Thyroid gland (tissue), 4 donors: ENCODE measurements at regions not wholly inside any gene's neighbourhood (a gene's known extent, or its start where the extent isn't known, plus 50 kb on each side); places are given as distances from the start of the nearest gene placed in this dataset.
"Not testable (repeated sequence)": the region's sequence is repeated elsewhere in the genome, so short reads cannot be mapped to it uniquely, and the experiment has no call there.

Experiments
- DNase-seq, 2 donors: peaks; one replicate each; pipeline ENCODE4 v3.0.0-alpha.2; 2019
- H3K27ac ChIP-seq, 3 donors: fragments of 200-600 bp; sonication (generic); 1 replicate in 2 of 3; 2 replicates in 1 of 3; pipeline ENCODE4 v1.5.1; 2016 to 2019; ENCODE audit warnings: mild to moderate bottlenecking in 1 of 3, moderate library complexity in 1 of 3
- H3K27me3 ChIP-seq: fragments of 200-600 bp; sonication (generic); one replicate; pipeline ENCODE4 v1.5.1; 2019
- H3K36me3 ChIP-seq, 2 donors: fragments of 200-600 bp; sonication (generic); one replicate each; pipeline ENCODE4 v1.5.1; 2016 to 2019
- H3K4me1 ChIP-seq, 2 donors: fragments of 200-600 bp; sonication (generic); one replicate each; pipeline ENCODE4 v1.5.1; 2017 to 2019
- H3K4me3 ChIP-seq, 3 donors: fragments of 200-600 bp; sonication (generic); replicated peaks in 1 of 3; 1 replicate in 2 of 3; 2 replicates in 1 of 3; pipeline ENCODE4 v1.5.1; 2016; ENCODE audit warnings: mild to moderate bottlenecking in 1 of 3
- H3K9me3 ChIP-seq: fragments of 200-600 bp; sonication (generic); one replicate; pipeline ENCODE4 v1.5.1; 2017
- CTCF ChIP-seq, 6 experiments: fragments of 200-600 bp in 3 of 6; fragments of 450-650 bp in 3 of 6; sonication (generic) in 3 of 6; IDR thresholded peaks; one replicate each; pipeline ENCODE4 v1.5.1; 2016 to 2019; ENCODE audit warnings: antibody characterized with exemption in 6 of 6, mild to moderate bottlenecking in 2 of 6, inconsistent platforms in 1 of 6, moderate library complexity in 1 of 6
- POLR2A ChIP-seq, 2 donors: fragments of 450-650 bp; IDR thresholded peaks; one replicate each; pipeline ENCODE4 v1.6.1; 2017; ENCODE audit warnings: antibody characterized with exemption in 2 of 2, mild to moderate bottlenecking in 2 of 2, moderate library complexity in 1 of 2
- WGBS, 2 donors: methylation state at CpG; one replicate each; pipeline ENCODE4 v1.1.5; 2017; 5-methylcytosine and 5-hydroxymethylcytosine counted together
- intact Hi-C: fragments of 100-400 bp; cut with DNase I; formaldehyde crosslinking; loops from one replicate; pipeline ENCODE4 v1.15.1; 2023

GRCh38 chr5:89168766-89169165, 285.8 kb upstream of the MEF2C start:
- TF ChIP-seq POLR2A (IDR thresholded peaks at IDR 0.05) (no peak), CTCF (IDR thresholded peaks at IDR 0.05) (no peak)
- DNase-seq: no peak
- Histone ChIP-seq H3K4me3 (no peak overlapping the region), H3K27ac (no peak overlapping the region), H3K27me3 (no peaks in the 10 kb centered on the region), H3K9me3 (no peaks in the 10 kb centered on the region), H3K36me3 (no peaks in the 10 kb centered on the region), H3K4me1 (no peaks in the 10 kb centered on the region)
- intact Hi-C loops: no loop called here
- WGBS, 2 donors: 91% methylated on average over 3 of the region's 3 CpGs

DNA sequence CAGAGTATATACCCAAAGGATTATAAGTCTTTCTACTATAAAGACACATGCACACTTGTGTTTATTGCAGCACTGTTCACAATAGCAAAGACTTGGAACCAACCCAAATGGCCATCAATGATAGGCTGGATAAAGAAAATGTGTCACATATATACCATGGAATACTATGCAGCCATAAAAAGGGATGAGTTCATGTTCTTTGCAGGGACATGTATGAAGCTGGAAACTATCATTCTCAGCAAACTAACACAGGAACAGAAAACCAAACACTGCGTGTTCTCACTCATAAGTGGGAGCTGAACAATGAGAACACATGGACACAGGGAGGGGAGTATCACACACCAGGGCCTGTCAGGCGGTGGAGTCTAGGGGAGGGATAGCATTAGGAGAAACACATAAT, 281.7 kb upstream of the MEF2C start:
- H3K4me1 ChIP-seq, DNase-seq, H3K27me3 ChIP-seq, H3K27ac ChIP-seq, H3K4me3 ChIP-seq, H3K9me3 ChIP-seq, H3K36me3 ChIP-seq, intact Hi-C loops: not testable (repeated sequence)
- WGBS, 2 donors: 97 to 98% methylated on average over 2 of the region's 2 CpGs

- Histone ChIP-seq H3K27me3 (no peaks in the 10 kb centered on the region), H3K36me3 (no peaks in the 10 kb centered on the region), H3K27ac (no peak overlapping the region), H3K4me1 (no peaks in the 10 kb centered on the region), H3K9me3 (no peaks in the 10 kb centered on the region), H3K4me3 (no peak overlapping the region)
- intact Hi-C loops: no loop called here
- no peak for TF ChIP-seq CTCF (IDR thresholded peaks at IDR 0.05)
- TF ChIP-seq POLR2A (IDR thresholded peaks at IDR 0.05): no peak
- no peak for DNase-seq
Measured at GRCh38 chr5:89156226-89156625, 273.2 kb upstream of the MEF2C start.

GRCh38 chr5:89147031-89147430, 264.0 kb upstream of the MEF2C start:
- Histone ChIP-seq H3K4me3 (no peak overlapping the region), H3K27me3 (no peaks in the 10 kb centered on the region), H3K4me1 (no peaks in the 10 kb centered on the region), H3K36me3 (no peaks in the 10 kb centered on the region), H3K9me3 (no peaks in the 10 kb centered on the region), H3K27ac (no peak overlapping the region)
- TF ChIP-seq CTCF (IDR thresholded peaks at IDR 0.05) (no peak), POLR2A (IDR thresholded peaks at IDR 0.05) (no peak)
- intact Hi-C loops: no loop called here
- no peak for DNase-seq
- WGBS, 2 donors: 94 to 95% methylated on average over 1 of the region's 1 CpG

- intact Hi-C loops: no loop called here
Measured at GRCh38 chr5:89137148-89137547, 254.2 kb upstream of the MEF2C start.

More at GRCh38 chr5:89137148-89137547, 254.2 kb upstream of the MEF2C start:
- no peak overlapping the region for H3K27ac ChIP-seq
- H3K9me3 ChIP-seq: no peaks in the 10 kb centered on the region
- H3K36me3 ChIP-seq: no peaks in the 10 kb centered on the region
- H3K4me1 ChIP-seq: no peaks in the 10 kb centered on the region
- H3K27me3 ChIP-seq: no peaks in the 10 kb centered on the region
- no peak for TF ChIP-seq POLR2A (IDR thresholded peaks at IDR 0.05)
- no peak for TF ChIP-seq CTCF (IDR thresholded peaks at IDR 0.05)
- WGBS, 2 donors: 61 to 91% methylated on average over 1 of the region's 1 CpG
- H3K4me3 ChIP-seq: no peak overlapping the region
- DNase-seq: no peak
